AG09319 (cell line): ENCODE measurements at regions not wholly inside any gene's neighbourhood (a gene's known extent, or its start where the extent isn't known, plus 50 kb on each side); places are given as distances from the start of the nearest gene placed in this dataset.
"Not testable (repeated sequence)": the region's sequence is repeated elsewhere in the genome, so short reads cannot be mapped to it uniquely, and the experiment has no call there.

Source experiments
- DNase-seq: peaks from one replicate; pipeline ENCODE4 v3.0.0-alpha.2; 2010; ENCODE audit warnings: low read depth; ENCODE audit errors: extremely low read depth
- TF ChIP-seq, protein P1 (sequence below): IDR thresholded peaks from 2 replicates; pipeline ENCODE4 v1.5.1; 2011; ENCODE audit warnings: low read depth, mild to moderate bottlenecking, inconsistent platforms, low read length, moderate library complexity

DNA sequence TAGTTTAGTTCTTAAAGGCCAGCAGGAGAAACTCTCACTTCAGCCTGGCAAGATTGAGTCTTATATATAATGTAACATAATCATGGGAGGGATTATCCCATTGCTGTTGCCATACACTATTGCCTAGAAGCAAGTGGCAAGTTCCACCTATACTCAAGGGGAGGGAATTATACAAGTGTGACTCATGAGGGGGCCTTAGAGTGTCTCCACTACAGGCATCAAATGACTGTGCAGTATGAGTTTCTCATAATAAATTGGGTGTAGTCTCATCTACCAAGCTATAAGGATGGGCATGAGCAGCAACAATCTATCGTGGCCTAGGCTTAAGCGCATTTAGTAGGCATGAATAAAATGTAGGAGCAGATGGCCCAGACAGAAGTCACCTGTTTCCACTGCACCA lies 89.1 kb upstream of the C1GALT1C1 start:
- no peak for DNase-seq
- TF ChIP-seq, protein P1, sequence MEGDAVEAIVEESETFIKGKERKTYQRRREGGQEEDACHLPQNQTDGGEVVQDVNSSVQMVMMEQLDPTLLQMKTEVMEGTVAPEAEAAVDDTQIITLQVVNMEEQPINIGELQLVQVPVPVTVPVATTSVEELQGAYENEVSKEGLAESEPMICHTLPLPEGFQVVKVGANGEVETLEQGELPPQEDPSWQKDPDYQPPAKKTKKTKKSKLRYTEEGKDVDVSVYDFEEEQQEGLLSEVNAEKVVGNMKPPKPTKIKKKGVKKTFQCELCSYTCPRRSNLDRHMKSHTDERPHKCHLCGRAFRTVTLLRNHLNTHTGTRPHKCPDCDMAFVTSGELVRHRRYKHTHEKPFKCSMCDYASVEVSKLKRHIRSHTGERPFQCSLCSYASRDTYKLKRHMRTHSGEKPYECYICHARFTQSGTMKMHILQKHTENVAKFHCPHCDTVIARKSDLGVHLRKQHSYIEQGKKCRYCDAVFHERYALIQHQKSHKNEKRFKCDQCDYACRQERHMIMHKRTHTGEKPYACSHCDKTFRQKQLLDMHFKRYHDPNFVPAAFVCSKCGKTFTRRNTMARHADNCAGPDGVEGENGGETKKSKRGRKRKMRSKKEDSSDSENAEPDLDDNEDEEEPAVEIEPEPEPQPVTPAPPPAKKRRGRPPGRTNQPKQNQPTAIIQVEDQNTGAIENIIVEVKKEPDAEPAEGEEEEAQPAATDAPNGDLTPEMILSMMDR: no peak

DNA sequence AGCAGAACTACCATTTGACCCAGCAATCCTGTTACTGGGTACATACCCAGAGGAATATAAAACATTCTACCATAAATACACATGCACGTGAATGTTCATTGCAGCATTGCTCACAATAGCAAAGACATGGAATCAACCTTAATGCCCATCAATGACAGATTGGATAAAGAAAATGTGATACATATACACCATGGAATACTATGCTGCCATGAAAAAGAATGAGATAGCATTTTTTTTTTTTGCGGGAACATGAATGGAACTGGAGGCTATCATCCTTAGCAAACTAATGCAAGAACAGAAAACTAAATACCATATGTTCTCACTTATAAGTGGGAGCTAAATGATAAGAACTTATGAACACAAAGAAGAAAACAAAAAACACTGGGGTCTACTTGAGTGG lies 72.5 kb upstream of the C1GALT1C1 start:
- DNase-seq: not testable (repeated sequence)

DNA sequence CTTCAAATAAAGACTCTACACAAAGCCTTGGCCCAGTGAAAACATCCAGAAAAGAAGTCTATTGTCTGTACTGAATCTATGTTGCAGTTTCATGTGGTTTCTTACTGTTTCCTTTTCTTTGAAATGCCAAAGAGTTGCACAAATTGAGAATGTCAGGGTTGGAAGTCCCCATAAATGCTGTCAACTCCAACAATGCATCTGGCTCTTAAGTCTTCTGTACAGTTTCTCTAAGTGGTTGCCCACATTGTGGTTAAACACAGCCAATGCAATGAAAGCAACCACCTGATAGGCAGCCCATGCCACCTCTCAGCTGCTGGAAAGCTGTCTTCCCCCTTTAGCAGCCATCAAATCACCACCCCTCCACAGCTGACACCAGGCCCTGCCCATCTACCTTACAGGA lies 67.2 kb upstream of the C1GALT1C1 start:
- TF ChIP-seq, protein P1: no peak
- no peak for DNase-seq

DNA sequence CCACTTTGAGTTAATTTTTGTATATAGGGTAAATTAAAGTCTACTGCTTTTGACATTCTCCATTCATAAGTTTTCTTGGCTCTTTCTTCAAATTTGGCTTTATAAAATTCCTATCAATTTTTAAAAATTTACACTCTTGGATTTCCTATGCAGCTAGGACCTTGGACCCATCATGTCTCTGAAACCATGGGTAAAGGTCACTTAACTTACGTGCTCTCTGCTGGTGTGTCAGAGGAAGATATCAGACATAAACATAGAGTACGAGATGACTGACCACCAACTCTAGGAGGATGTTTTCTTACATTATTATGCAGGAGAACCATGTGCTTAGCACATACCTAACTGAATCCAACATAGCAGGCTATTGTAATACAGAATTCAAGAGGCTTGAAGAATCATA lies 62.5 kb upstream of the C1GALT1C1 start:
- no peak for DNase-seq
- TF ChIP-seq, protein P1: no peak

DNA sequence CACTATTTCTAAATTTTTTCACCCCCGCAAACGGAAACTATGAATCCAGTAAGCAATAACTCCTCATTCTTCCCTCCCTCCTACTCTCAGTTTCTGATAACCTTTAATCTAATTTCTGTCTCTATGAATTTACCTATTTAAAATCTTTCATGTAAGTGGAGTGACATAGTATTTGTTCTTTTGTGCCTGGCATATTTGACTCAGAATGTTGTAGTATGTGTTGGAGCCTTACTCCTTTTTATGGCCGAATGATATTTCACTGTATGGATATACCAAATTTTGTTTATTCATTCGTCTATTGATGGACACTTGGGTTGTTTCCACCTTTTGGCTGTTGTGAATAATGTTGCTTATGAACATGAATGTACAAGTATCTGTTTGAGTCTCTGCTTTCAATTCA lies 61.1 kb upstream of the C1GALT1C1 start:
- no peak for DNase-seq
- TF ChIP-seq, protein P1: no peak

DNA sequence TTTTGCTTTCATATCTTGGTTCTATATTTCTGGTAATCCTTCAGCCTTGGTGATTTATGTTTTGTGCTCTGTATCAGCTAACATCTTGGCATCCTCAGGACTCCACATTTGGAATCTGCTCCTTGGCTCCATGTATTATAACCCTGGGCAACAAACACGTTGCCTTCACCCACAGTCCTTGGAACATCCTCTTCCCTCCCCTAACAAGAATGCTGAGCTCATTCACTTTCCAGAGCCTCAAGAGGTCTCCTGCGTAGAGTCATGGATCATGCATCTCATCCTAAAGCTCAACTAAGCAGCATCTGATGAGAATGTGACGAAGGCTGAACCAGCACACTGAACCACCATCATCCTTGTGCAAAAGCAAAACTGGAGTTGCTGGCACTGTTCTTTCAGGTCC lies 60.5 kb upstream of the C1GALT1C1 start:
- DNase-seq: no peak
- TF ChIP-seq, protein P1: no peak

DNA sequence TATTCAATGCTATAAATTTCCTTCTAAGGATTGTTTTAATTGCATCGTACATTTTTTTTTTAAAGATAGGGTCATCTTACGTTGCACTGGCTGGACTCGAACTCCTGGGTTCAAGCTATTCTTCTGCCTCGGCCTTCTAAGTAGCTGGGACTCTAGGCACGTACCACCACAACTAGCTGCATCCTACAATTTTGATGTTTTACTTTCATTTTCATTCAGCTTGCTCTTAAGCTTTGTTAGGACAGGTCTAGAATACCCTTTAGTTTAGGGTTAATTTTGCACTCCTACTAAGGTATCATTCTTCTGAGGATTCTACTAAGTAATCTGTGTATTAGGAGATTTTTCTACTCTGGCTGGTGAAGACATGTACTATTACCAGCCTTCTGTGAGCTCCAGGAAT lies 50.2 kb upstream of the C1GALT1C1 start:
- no peak for DNase-seq
- TF ChIP-seq, protein P1: no peak
